ENCODE measurements at regions not wholly inside any gene's neighbourhood (a gene's known extent, or its start where the extent isn't known, plus 50 kb on each side); places are given as distances from the start of the nearest gene placed in this dataset.

GRCh38 chrX:30992381-30992904, 79.4 kb downstream of the FTHL17 start:
- TF ChIP-seq CTCF (IDR thresholded peaks at IDR 0.05; ENCODE audit: extremely low read depth, missing control alignments) = no peak
- DNase-seq (ENCODE audit: low spot score) = no peak

GRCh38 chrX:30990361-30990760, 81.5 kb downstream of the FTHL17 start:
- DNase-seq (ENCODE audit: low spot score) = no peak
- TF ChIP-seq CTCF (IDR thresholded peaks at IDR 0.05; ENCODE audit: extremely low read depth, missing control alignments) = no peak

- no peak for TF ChIP-seq CTCF (IDR thresholded peaks at IDR 0.05; ENCODE audit: extremely low read depth, missing control alignments)
Measured at GRCh38 chrX:30982467-30982866, 89.4 kb downstream of the FTHL17 start.

GRCh38 chrX:30981968-30982367, 89.9 kb downstream of the FTHL17 start:
- no peak for TF ChIP-seq CTCF (IDR thresholded peaks at IDR 0.05; ENCODE audit: extremely low read depth, missing control alignments)
- DNase-seq (ENCODE audit: low spot score) = no peak

More at GRCh38 chrX:30982467-30982866, 89.4 kb downstream of the FTHL17 start:
- DNase-seq (ENCODE audit: low spot score) = no peak

- DNase-seq (ENCODE audit: low spot score) = no peak
Measured at GRCh38 chrX:30979271-30979670, 90.2 kb upstream of the TAB3 start.

GRCh38 chrX:30975467-30975866, 86.4 kb upstream of the TAB3 start:
- TF ChIP-seq CTCF (IDR thresholded peaks at IDR 0.05; ENCODE audit: extremely low read depth, missing control alignments) = no peak

More at GRCh38 chrX:30979271-30979670, 90.2 kb upstream of the TAB3 start:
- TF ChIP-seq CTCF (IDR thresholded peaks at IDR 0.05; ENCODE audit: extremely low read depth, missing control alignments) = no peak

GRCh38 chrX:30973784-30974427, 84.9 kb upstream of the TAB3 start:
- DNase-seq (ENCODE audit: low spot score) = no peak
- TF ChIP-seq CTCF (IDR thresholded peaks at IDR 0.05; ENCODE audit: extremely low read depth, missing control alignments) = no peak

More at GRCh38 chrX:30975467-30975866, 86.4 kb upstream of the TAB3 start:
- DNase-seq (ENCODE audit: low spot score) = no peak
